ENCODE measurements at regions not wholly inside any gene's neighbourhood (a gene's known extent, or its start where the extent isn't known, plus 50 kb on each side); places are given as distances from the start of the nearest gene placed in this dataset.

GRCh38 chr14:34219661-34220377 lies 242.2 kb downstream of the SPTSSA start:
- Mint-ChIP-seq H3K27ac (no peak overlapping the region), H3K4me3 (no peak overlapping the region), H3K9me3 (no peaks in the 10 kb centered on the region), H3K27me3 (ENCODE audit: low read depth) (no peaks in the 10 kb centered on the region), H3K36me3 (ENCODE audit: low read depth) (no peaks in the 10 kb centered on the region), H3K4me1 (ENCODE audit: low read depth) (peaks cover 4% of the 10 kb centered on the region)
- DNase-seq, result no peak
- intact Hi-C loops (cut with micrococcal nuclease), result loop anchor here (10.0 kb wide), 2 partner anchors 265 to 1505 kb away; partner anchors contain the start of gene EGLN3
- CTCF ChIA-PET, result interaction anchor here (0.6 kb wide), 1 partner anchor 1219 kb away, joined by 4 read pairs; no protein-coding TSS in a partner anchor

GRCh38 chr14:34218881-34219280 lies 243.2 kb downstream of the SPTSSA start:
- Mint-ChIP-seq H3K4me1 (ENCODE audit: low read depth) (peaks cover 4% of the 10 kb centered on the region), H3K36me3 (ENCODE audit: low read depth) (no peaks in the 10 kb centered on the region), H3K4me3 (no peak overlapping the region), H3K9me3 (no peaks in the 10 kb centered on the region), H3K27ac (no peak overlapping the region), H3K27me3 (ENCODE audit: low read depth) (no peaks in the 10 kb centered on the region)
- CTCF ChIA-PET, result no interaction called here
- DNase-seq, result no peak
- intact Hi-C loops (cut with micrococcal nuclease), result no loop called here

- Mint-ChIP-seq H3K27ac (no peak overlapping the region), H3K27me3 (ENCODE audit: low read depth) (peaks cover 4% of the 10 kb centered on the region), H3K4me3 (no peak overlapping the region), H3K36me3 (ENCODE audit: low read depth) (no peaks in the 10 kb centered on the region), H3K9me3 (no peaks in the 10 kb centered on the region), H3K4me1 (ENCODE audit: low read depth) (peaks cover 8% of the 10 kb centered on the region)
- no peak for DNase-seq
- CTCF ChIA-PET, result no interaction called here
- intact Hi-C loops (cut with micrococcal nuclease), result no loop called here
These were observed 247.1 kb downstream of the SPTSSA start for GRCh38 chr14:34214961-34215360.

- CTCF ChIA-PET, result interaction anchor here (1.1 kb wide), 1 partner anchor 15 kb away, joined by 3 read pairs; no protein-coding TSS in a partner anchor
These were observed 248.7 kb downstream of the SPTSSA start for GRCh38 chr14:34213332-34213731.

GRCh38 chr14:34212172-34212929 lies 249.7 kb downstream of the SPTSSA start:
- Mint-ChIP-seq H3K27ac (no peak overlapping the region), H3K9me3 (no peaks in the 10 kb centered on the region), H3K4me3 (no peak overlapping the region), H3K36me3 (ENCODE audit: low read depth) (no peaks in the 10 kb centered on the region), H3K4me1 (ENCODE audit: low read depth) (peaks cover 8% of the 10 kb centered on the region), H3K27me3 (ENCODE audit: low read depth) (peaks cover 9% of the 10 kb centered on the region)
- no peak for DNase-seq
- intact Hi-C loops (cut with micrococcal nuclease), result no loop called here
- CTCF ChIA-PET, result interaction anchor here (1.1 kb wide), 1 partner anchor 16 kb away, joined by 3 read pairs; no protein-coding TSS in a partner anchor

More at GRCh38 chr14:34213332-34213731, 248.7 kb downstream of the SPTSSA start:
- H3K27ac Mint-ChIP-seq, result no peak overlapping the region
- no peak for DNase-seq
- intact Hi-C loops (cut with micrococcal nuclease), result no loop called here
- no peaks in the 10 kb centered on the region for H3K9me3 Mint-ChIP-seq
- peaks cover 8% of the 10 kb centered on the region for H3K4me1 Mint-ChIP-seq (ENCODE audit: low read depth)
- H3K27me3 Mint-ChIP-seq (ENCODE audit: low read depth), result peaks cover 9% of the 10 kb centered on the region
- H3K4me3 Mint-ChIP-seq, result no peak overlapping the region
- no peaks in the 10 kb centered on the region for H3K36me3 Mint-ChIP-seq (ENCODE audit: low read depth)

- intact Hi-C loops (cut with micrococcal nuclease), result no loop called here
- H3K27ac Mint-ChIP-seq, result no peak overlapping the region
These were observed 250.3 kb downstream of the SPTSSA start for GRCh38 chr14:34211732-34212131.

GRCh38 chr14:34208532-34208931 lies 253.5 kb downstream of the SPTSSA start:
- Mint-ChIP-seq H3K27me3 (ENCODE audit: low read depth) (peaks cover 9% of the 10 kb centered on the region), H3K4me3 (no peak overlapping the region), H3K36me3 (ENCODE audit: low read depth) (no peaks in the 10 kb centered on the region), H3K4me1 (ENCODE audit: low read depth) (peaks cover 8% of the 10 kb centered on the region), H3K27ac (no peak overlapping the region), H3K9me3 (peaks cover 10% of the 10 kb centered on the region)
- CTCF ChIA-PET, result interaction anchor here (0.7 kb wide), 1 partner anchor 16 kb away, joined by 5 read pairs; no protein-coding TSS in a partner anchor
- no peak for DNase-seq
- intact Hi-C loops (cut with micrococcal nuclease), result no loop called here

More at GRCh38 chr14:34211732-34212131, 250.3 kb downstream of the SPTSSA start:
- Mint-ChIP-seq H3K9me3 (no peaks in the 10 kb centered on the region), H3K27me3 (ENCODE audit: low read depth) (peaks cover 9% of the 10 kb centered on the region), H3K36me3 (ENCODE audit: low read depth) (no peaks in the 10 kb centered on the region), H3K4me3 (no peak overlapping the region), H3K4me1 (ENCODE audit: low read depth) (peaks cover 8% of the 10 kb centered on the region)
- DNase-seq, result no peak
- CTCF ChIA-PET, result interaction anchor here (1.1 kb wide), 1 partner anchor 17 kb away, joined by 3 read pairs; no protein-coding TSS in a partner anchor

- no peak for DNase-seq
- Mint-ChIP-seq H3K4me3 (no peak overlapping the region), H3K9me3 (peaks cover 10% of the 10 kb centered on the region), H3K4me1 (ENCODE audit: low read depth) (peaks cover 14% of the 10 kb centered on the region), H3K27me3 (ENCODE audit: low read depth) (peaks cover 5% of the 10 kb centered on the region), H3K36me3 (ENCODE audit: low read depth) (no peaks in the 10 kb centered on the region), H3K27ac (no peak overlapping the region)
- intact Hi-C loops (cut with micrococcal nuclease), result no loop called here
- CTCF ChIA-PET, result no interaction called here
These were observed 254.9 kb upstream of the EGLN3 start for GRCh38 chr14:34205799-34206198.

GRCh38 chr14:34204774-34205173 lies 253.9 kb upstream of the EGLN3 start:
- no peak for DNase-seq
- Mint-ChIP-seq H3K36me3 (ENCODE audit: low read depth) (no peaks in the 10 kb centered on the region), H3K27me3 (ENCODE audit: low read depth) (peaks cover 4% of the 10 kb centered on the region), H3K27ac (no peak overlapping the region), H3K9me3 (peaks cover 10% of the 10 kb centered on the region), H3K4me3 (no peak overlapping the region), H3K4me1 (ENCODE audit: low read depth) (peaks cover 15% of the 10 kb centered on the region)
- CTCF ChIA-PET, result no interaction called here
- intact Hi-C loops (cut with micrococcal nuclease), result no loop called here

- Mint-ChIP-seq H3K4me3 (no peak overlapping the region), H3K36me3 (ENCODE audit: low read depth) (no peaks in the 10 kb centered on the region), H3K4me1 (ENCODE audit: low read depth) (peaks cover 19% of the 10 kb centered on the region), H3K27me3 (ENCODE audit: low read depth) (no peaks in the 10 kb centered on the region), H3K27ac (no peak overlapping the region), H3K9me3 (peaks cover 10% of the 10 kb centered on the region)
- intact Hi-C loops (cut with micrococcal nuclease), result no loop called here
- CTCF ChIA-PET, result no interaction called here
- DNase-seq, result no peak
These were observed 252.4 kb upstream of the EGLN3 start for GRCh38 chr14:34203251-34203722.

- DNase-seq, result no peak
- CTCF ChIA-PET, result interaction anchor here (0.6 kb wide), 1 partner anchor 24 kb away, joined by 4 read pairs; no protein-coding TSS in a partner anchor
- intact Hi-C loops (cut with micrococcal nuclease), result no loop called here
These were observed 251.2 kb upstream of the EGLN3 start for GRCh38 chr14:34201909-34202637.

GRCh38 chr14:34199585-34199984 lies 248.7 kb upstream of the EGLN3 start:
- Mint-ChIP-seq H3K36me3 (ENCODE audit: low read depth) (no peaks in the 10 kb centered on the region), H3K27ac (no peak overlapping the region), H3K4me3 (no peak overlapping the region), H3K27me3 (ENCODE audit: low read depth) (peaks cover 3% of the 10 kb centered on the region), H3K9me3 (peaks cover 2% of the 10 kb centered on the region), H3K4me1 (ENCODE audit: low read depth) (peaks cover 19% of the 10 kb centered on the region)
- intact Hi-C loops (cut with micrococcal nuclease), result no loop called here
- no peak for DNase-seq
- CTCF ChIA-PET, result interaction anchor here (1.3 kb wide), 1 partner anchor 29 kb away, joined by 3 read pairs; no protein-coding TSS in a partner anchor

More at GRCh38 chr14:34201909-34202637, 251.2 kb upstream of the EGLN3 start:
- Mint-ChIP-seq H3K9me3 (peaks cover 10% of the 10 kb centered on the region), H3K4me3 (no peak overlapping the region), H3K4me1 (ENCODE audit: low read depth) (peaks cover 19% of the 10 kb centered on the region), H3K27ac (no peak overlapping the region), H3K27me3 (ENCODE audit: low read depth) (peaks cover 3% of the 10 kb centered on the region), H3K36me3 (ENCODE audit: low read depth) (no peaks in the 10 kb centered on the region)
